ENCODE measurements at regions not wholly inside any gene's neighbourhood (a gene's known extent, or its start where the extent isn't known, plus 50 kb on each side); places are given as distances from the start of the nearest gene placed in this dataset.
"Not testable (repeated sequence)": the region's sequence is repeated elsewhere in the genome, so short reads cannot be mapped to it uniquely, and the experiment has no call there.

DNA sequence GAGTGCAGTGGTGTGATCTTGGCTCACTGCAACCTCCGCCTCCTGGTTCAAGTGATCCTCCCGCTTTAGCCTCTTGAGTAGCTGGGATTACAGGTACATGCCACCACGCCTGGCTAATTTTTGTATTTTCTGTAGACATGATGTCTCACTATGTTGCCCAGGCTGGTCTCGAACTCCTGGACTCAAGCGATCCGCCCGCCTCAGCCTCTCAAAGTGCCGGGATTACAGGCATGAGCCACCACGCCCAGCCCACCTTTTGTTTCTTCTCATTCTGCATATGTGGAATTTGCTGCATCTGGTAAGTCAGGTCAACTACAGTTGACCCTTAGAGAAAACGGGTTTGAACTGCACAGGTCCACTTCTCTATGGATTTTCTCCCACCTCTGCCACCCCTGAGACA, 82.6 kb upstream of the VRK1 start:
- H3K4me1 ChIP-seq (replicated peaks in 1 of 2; ENCODE audit: control insufficient read depth in 2 of 2, insufficient read depth in 2 of 2, low read length in 2 of 2); in situ Hi-C loops (cut with MboI); H3K4me3 ChIP-seq; BruUV-seq (replicated peaks); H3K9ac ChIP-seq (ENCODE audit: insufficient read depth in 1 of 2, low read depth in 2 of 2, low read length in 2 of 2); H3K79me2 ChIP-seq (ENCODE audit: control insufficient read depth, insufficient read depth, low read length); ATAC-seq; H3K27ac ChIP-seq (ENCODE audit: extremely low read depth, low read depth, low read length); intact Hi-C loops (cut with micrococcal nuclease); DNase-seq (ENCODE audit: extremely low read depth in 1 of 4, low spot score in 3 of 4); FAIRE-seq; CTCF ChIA-PET (ENCODE audit: low intra/inter-chr PET ratio); H3K36me3 ChIP-seq (ENCODE audit: control insufficient read depth, insufficient read depth, low read length); H3K9me1 ChIP-seq (ENCODE audit: control insufficient read depth, insufficient read depth, low read length); H3K9me3 ChIP-seq (replicated peaks; ENCODE audit: control insufficient read depth, insufficient read depth, low read depth, low read length); H2AFZ ChIP-seq (ENCODE audit: low read depth, low read length); H4K20me1 ChIP-seq (replicated peaks; ENCODE audit: control insufficient read depth, insufficient read depth, low read length); H3K4me2 ChIP-seq (ENCODE audit: insufficient read depth, low read length): not testable (repeated sequence)
- POLR2A ChIA-PET = interaction anchor here (1.0 to 1.4 kb wide), 2 partner anchors 13 to 17 kb away, joined by 3 read pairs; no protein-coding TSS in a partner anchor
- H3K27me3 ChIP-seq (ENCODE audit: control insufficient read depth in 2 of 2, insufficient read depth in 2 of 2, low read length in 2 of 2) = peaks cover 31 to 49% of the 10 kb centered on the region in 2 experiments
- WGBS (ENCODE audit: insufficient coverage, low coverage, missing lambda C conversion rate) = 2% methylated on average over 9 of the region's 10 CpGs

DNA sequence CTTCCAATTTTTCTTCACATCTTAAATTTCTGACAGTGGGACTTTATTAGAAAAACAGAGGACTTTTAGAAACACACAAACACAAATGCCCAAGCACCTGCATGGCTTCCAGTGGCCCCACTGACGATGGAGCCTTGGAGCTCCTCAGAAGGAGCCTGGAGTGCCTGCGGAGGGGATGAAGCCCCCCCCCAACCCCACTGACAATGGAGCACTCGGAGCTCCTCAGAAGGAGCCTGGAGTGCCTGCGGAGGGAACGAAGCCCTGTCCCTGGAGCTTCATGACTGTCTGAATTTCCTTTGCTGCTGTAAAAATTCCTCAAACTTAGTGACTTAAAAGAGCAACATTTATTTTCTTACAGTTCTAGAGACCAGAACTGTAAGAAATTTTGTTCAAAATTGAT, 80.1 kb upstream of the VRK1 start:
- H3K79me2 ChIP-seq (ENCODE audit: control insufficient read depth, insufficient read depth, low read length) = no peaks in the 10 kb centered on the region
- no peak overlapping the region for H3K4me3 ChIP-seq
- no peak overlapping the region for H3K9ac ChIP-seq (ENCODE audit: insufficient read depth in 1 of 2, low read depth in 2 of 2, low read length in 2 of 2)
- DNase-seq (ENCODE audit: extremely low read depth in 1 of 4, low spot score in 3 of 4) = no peak
- H3K9me1 ChIP-seq (ENCODE audit: control insufficient read depth, insufficient read depth, low read length) = no peaks in the 10 kb centered on the region
- ATAC-seq = no peak
- H4K20me1 ChIP-seq (replicated peaks; ENCODE audit: control insufficient read depth, insufficient read depth, low read length) = no peaks in the 10 kb centered on the region; the same call in 1 of the 2 replicates
- CTCF ChIA-PET (ENCODE audit: low intra/inter-chr PET ratio) = interaction anchor here (0.6 kb wide), 1 partner anchor 25 kb away, joined by 3 read pairs; no protein-coding TSS in a partner anchor
- in situ Hi-C loops (cut with MboI) = no loop called here
- no peaks in the 10 kb centered on the region for H3K36me3 ChIP-seq (ENCODE audit: control insufficient read depth, insufficient read depth, low read length)
- H3K4me2 ChIP-seq (ENCODE audit: insufficient read depth, low read length) = no peak overlapping the region
- H3K27ac ChIP-seq (ENCODE audit: extremely low read depth, low read depth, low read length) = no peak overlapping the region
- no peak for FAIRE-seq
- intact Hi-C loops (cut with micrococcal nuclease) = no loop called here
- no peak overlapping the region for H2AFZ ChIP-seq (ENCODE audit: low read depth, low read length)
- POLR2A ChIA-PET = interaction anchor here (0.7 kb wide), 1 partner anchor 52 kb away, joined by 3 read pairs; no protein-coding TSS in a partner anchor
- BruUV-seq (replicated peaks) = no TSS peak
- no peaks in the 10 kb centered on the region for H3K9me3 ChIP-seq (replicated peaks; ENCODE audit: control insufficient read depth, insufficient read depth, low read depth, low read length)
- 0% methylated on average over 5 of the region's 5 CpGs for WGBS (ENCODE audit: insufficient coverage, low coverage, missing lambda C conversion rate)
- no peaks in the 10 kb centered on the region for H3K4me1 ChIP-seq (replicated peaks in 1 of 2; ENCODE audit: control insufficient read depth in 2 of 2, insufficient read depth in 2 of 2, low read length in 2 of 2)
- H3K27me3 ChIP-seq (ENCODE audit: control insufficient read depth in 2 of 2, insufficient read depth in 2 of 2, low read length in 2 of 2) = peaks cover 22 to 51% of the 10 kb centered on the region in 2 experiments
- TF ChIP-seq ZNF695 (CRISPR knock-in tag; IDR thresholded peaks at IDR 0.05) = no peak
- TF ChIP-seq KLF6 (CRISPR knock-in tag; IDR thresholded peaks at IDR 0.05; ENCODE audit: borderline replicate concordance) = no peak
- TF ChIP-seq HMG20B (CRISPR knock-in tag; IDR thresholded peaks at IDR 0.05) = no peak
- TF ChIP-seq SIRT6 (IDR thresholded peaks at IDR 0.05; ENCODE audit: low read depth, low read length) = no peak
- TF ChIP-seq TBP (optimal IDR thresholded peaks at IDR 0.05; ENCODE audit: low read depth, low read length) = no peak
- no peak for TF ChIP-seq KAT2B (IDR thresholded peaks at IDR 0.05; ENCODE audit: low read depth, low read length)
- TF ChIP-seq, protein P1, sequence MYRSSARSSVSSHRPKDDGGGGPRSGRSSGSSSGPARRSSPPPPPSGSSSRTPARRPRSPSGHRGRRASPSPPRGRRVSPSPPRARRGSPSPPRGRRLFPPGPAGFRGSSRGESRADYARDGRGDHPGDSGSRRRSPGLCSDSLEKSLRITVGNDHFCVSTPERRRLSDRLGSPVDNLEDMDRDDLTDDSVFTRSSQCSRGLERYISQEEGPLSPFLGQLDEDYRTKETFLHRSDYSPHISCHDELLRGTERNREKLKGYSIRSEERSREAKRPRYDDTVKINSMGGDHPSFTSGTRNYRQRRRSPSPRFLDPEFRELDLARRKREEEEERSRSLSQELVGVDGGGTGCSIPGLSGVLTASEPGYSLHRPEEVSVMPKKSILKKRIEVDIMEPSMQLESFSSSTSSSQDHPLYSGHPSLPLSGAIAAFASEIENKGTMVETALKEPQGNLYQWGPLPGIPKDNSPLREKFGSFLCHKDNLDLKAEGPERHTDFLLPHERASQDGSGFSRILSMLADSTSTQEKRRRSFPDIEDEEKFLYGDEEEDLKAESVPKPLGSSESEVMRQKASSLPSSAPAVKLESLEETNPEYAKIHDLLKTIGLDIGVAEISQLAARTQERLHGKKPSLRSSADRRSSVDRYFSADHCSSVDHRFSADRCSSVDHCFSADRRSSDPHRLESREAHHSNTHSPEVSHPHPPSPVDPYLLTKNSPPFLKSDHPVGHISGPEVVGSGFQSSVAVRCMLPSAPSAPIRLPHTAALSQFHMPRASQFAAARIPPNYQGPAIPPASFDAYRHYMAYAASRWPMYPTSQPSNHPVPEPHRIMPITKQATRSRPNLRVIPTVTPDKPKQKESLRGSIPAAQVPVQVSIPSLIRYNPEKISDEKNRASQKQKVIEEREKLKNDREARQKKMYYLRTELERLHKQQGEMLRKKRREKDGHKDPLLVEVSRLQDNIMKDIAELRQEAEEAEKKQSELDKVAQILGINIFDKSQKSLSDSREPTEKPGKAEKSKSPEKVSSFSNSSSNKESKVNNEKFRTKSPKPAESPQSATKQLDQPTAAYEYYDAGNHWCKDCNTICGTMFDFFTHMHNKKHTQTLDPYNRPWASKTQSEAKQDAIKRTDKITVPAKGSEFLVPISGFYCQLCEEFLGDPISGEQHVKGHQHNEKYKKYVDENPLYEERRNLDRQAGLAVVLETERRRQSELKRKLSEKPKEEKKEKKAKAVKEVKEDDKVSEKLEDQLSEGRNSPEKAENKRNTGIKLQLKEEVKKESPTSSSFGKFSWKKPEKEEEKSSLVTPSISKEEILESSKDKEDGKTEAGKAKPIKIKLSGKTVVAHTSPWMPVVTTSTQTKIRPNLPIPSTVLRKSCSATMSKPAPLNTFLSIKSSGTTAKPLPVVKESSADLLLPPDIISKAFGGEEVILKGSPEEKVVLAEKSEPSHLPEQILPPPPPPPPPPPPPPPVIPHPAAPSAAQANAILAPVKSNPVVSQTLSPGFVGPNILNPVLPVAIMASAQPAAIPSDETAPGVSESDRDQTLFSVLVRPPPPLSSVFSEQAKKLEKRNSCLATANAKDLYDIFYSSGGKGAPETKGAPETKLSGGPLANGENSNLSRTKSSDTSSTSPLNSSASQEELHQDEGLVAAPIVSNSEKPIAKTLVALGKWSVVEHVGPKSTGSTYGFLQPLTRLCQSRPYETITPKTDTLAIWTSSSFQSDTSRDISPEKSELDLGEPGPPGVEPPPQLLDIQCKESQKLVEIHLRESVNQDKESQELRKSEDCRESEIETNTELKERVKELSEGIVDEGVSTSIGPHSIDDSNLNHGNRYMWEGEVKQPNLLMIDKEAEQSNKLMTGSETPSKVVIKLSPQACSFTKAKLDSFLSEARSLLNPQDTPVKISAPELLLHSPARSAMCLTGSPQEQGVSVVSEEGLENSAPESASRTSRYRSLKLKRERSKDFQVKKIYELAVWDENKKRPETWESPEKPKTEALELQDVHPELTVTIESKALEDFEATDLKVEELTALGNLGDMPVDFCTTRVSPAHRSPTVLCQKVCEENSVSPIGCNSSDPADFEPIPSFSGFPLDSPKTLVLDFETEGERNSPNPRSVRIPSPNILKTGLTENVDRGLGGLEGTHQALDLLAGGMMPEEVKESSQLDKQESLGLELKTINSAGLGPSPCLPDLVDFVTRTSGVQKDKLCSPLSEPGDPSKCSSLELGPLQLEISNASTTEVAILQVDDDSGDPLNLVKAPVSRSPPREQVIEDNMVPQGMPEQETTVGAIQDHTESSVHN (IDR thresholded peaks at IDR 0.05; ENCODE audit: borderline replicate concordance in 1 of 2, low read depth in 1 of 2) = no peak

Data from K562 (cell line).